SK-N-MC (cell line): ENCODE measurements at regions not wholly inside any gene's neighbourhood (a gene's known extent, or its start where the extent isn't known, plus 50 kb on each side); places are given as distances from the start of the nearest gene placed in this dataset.

Experiments used
- EZH2 ChIP-seq: fragments of 200-600 bp; sonication (generic); IDR thresholded peaks from one replicate; pipeline ENCODE4 v1.6.1; 2017; ENCODE audit warnings: antibody characterized with exemption
- POLR2AphosphoS5 ChIP-seq: IDR thresholded peaks from 2 replicates; pipeline ENCODE4 v1.6.1; 2012; ENCODE audit warnings: mild to moderate bottlenecking, low read depth, low read length, borderline replicate concordance

DNA sequence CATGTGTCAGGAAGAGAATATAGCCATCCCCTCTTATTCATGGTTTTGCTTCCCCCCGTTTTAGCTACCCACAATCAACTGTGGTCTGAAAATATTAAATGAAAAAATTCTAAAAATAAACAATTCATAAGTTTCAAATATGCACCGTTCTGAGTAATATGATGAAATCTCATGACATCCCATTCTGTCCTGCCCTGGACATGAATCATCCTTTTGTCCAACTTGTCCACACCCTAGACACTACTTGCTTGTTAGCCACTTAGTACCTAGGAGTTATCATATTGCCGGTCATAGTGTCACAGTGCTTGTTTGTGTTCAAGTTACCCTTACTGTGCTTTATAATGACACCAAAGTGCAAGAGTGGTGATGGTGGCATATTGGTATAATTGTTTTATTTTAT is 113.5 kb downstream of the CAAP1 start:
- no peak for TF ChIP-seq EZH2
- TF ChIP-seq POLR2AphosphoS5, result no peak
